GM12878 (cell line): ENCODE measurements at regions not wholly inside any gene's neighbourhood (a gene's known extent, or its start where the extent isn't known, plus 50 kb on each side); places are given as distances from the start of the nearest gene placed in this dataset.

ENCODE experiments used
- ATAC-seq: fragments of 200-7000 bp; cut with Tn5 transposase; 3 replicates; pipeline ENCODE4 v1.9.1; 2020; ENCODE audit warnings: mild to moderate bottlenecking, moderate library complexity
- BruUV-seq: library from RNA; stranded (reverse); fragments of 400-500 nt; replicated peaks from 2 replicates; lab custom pipeline; 2021; lab: Mats Ljungman, UMichigan
- CTCF ChIA-PET: fragments of 300-600 bp; sonication (Branson Sonifier 250); formaldehyde crosslinking; extraction: SDS; loops from one replicate; lab custom pipeline; 2021; ENCODE audit warnings: inconsistent platforms; lab: Yijun Ruan, JAX
- POLR2A ChIA-PET: fragments of 350-600 bp; formaldehyde crosslinking; extraction: SDS; loops from one replicate; lab custom pipeline; 2021; ENCODE audit warnings: inconsistent platforms; lab: Charles Lee
- RAD21 ChIA-PET: fragments of 300-600 bp; sonication (Branson Sonifier 250); formaldehyde crosslinking; loops from one replicate; lab custom pipeline; 2023; ENCODE audit warnings: antibody characterized with exemption; ENCODE audit not compliant: unreplicated experiment; lab: Charles Lee
- SMC1A ChIA-PET: fragments of 300-600 bp; sonication (Branson Sonifier 250); formaldehyde crosslinking; loops from one replicate; lab custom pipeline; 2023; ENCODE audit not compliant: unreplicated experiment, uncharacterized antibody; lab: Charles Lee
- DNase-seq: peaks from one replicate; pipeline ENCODE4 v3.0.0-alpha.2; 2011; ENCODE audit warnings: low read depth, low spot score
- FAIRE-seq: peaks from 3 replicates; lab custom pipeline; 2011; peaks lifted over from hg19 to GRCh38; lab: Jason Lieb, UNC
- H2AFZ ChIP-seq: 2 replicates; pipeline ENCODE4 v1.6.0; 2011; ENCODE audit warnings: low read depth, low read length, control low read depth; ENCODE audit not compliant: control insufficient read depth
- H3K27ac ChIP-seq: 2 replicates; pipeline ENCODE4 v1.5.1; 2011; ENCODE audit warnings: control low read depth; ENCODE audit not compliant: control insufficient read depth, insufficient read depth
- H3K27me3 ChIP-seq, 2 experiments: replicated peaks in 1 of 2; 2 replicates each; pipeline versions ENCODE4 v1.6.0 to v1.6.1; 2011; ENCODE audit warnings: low read length in 1 of 2; ENCODE audit not compliant: control insufficient read depth in 2 of 2, insufficient read depth in 2 of 2
- H3K36me3 ChIP-seq, 2 experiments: 2 replicates each; pipeline ENCODE4 v1.5.1; 2011; ENCODE audit warnings: low read length in 1 of 2; ENCODE audit not compliant: control insufficient read depth in 2 of 2, insufficient read depth in 2 of 2
- H3K4me1 ChIP-seq: 2 replicates; pipeline ENCODE4 v1.6.1; 2011; ENCODE audit warnings: mild to moderate bottlenecking, low read length, moderate library complexity, mixed read lengths; ENCODE audit not compliant: control insufficient read depth, insufficient read depth
- H3K4me2 ChIP-seq: 2 replicates; pipeline ENCODE4 v1.6.0; 2011; ENCODE audit warnings: control low read depth; ENCODE audit not compliant: control insufficient read depth, insufficient read depth
- H3K4me3 ChIP-seq: fragments of 200-600 bp; sonication (generic); 2 replicates; pipeline ENCODE4 v1.5.1; 2016
- H3K79me2 ChIP-seq: 2 replicates; pipeline ENCODE4 v1.6.0; 2011; ENCODE audit warnings: low read length; ENCODE audit not compliant: control insufficient read depth, insufficient read depth
- H3K9ac ChIP-seq: 2 replicates; pipeline ENCODE4 v1.8.0; 2011; ENCODE audit warnings: low read length, control low read depth, mixed read lengths; ENCODE audit not compliant: control insufficient read depth, insufficient read depth
- H3K9me3 ChIP-seq: replicated peaks from 3 replicates; pipeline ENCODE4 v1.5.1; 2011; ENCODE audit warnings: mild to moderate bottlenecking, low read length; ENCODE audit not compliant: control insufficient read depth, insufficient read depth
- H4K20me1 ChIP-seq: 2 replicates; pipeline ENCODE4 v1.6.0; 2011; ENCODE audit not compliant: control insufficient read depth, insufficient read depth
- CREB1 ChIP-seq: IDR thresholded peaks from 2 replicates; pipeline ENCODE4 v1.6.1; 2012; ENCODE audit warnings: low read depth, mild to moderate bottlenecking, inconsistent platforms
- FOS ChIP-seq: IDR thresholded peaks from 3 replicates; pipeline ENCODE4 v1.6.1; 2011; ENCODE audit warnings: borderline replicate concordance; ENCODE audit not compliant: insufficient read length; ENCODE audit errors: extremely low read depth
- IKZF1 ChIP-seq: fragments of 450-650 bp; conservative IDR thresholded peaks from 2 replicates; pipeline ENCODE4 v1.6.1; 2017; ENCODE audit warnings: antibody characterized with exemption, mild to moderate bottlenecking
- KDM1A ChIP-seq: fragments of 200-600 bp; sonication (generic); IDR thresholded peaks from 2 replicates; pipeline ENCODE4 v1.6.1; 2016; ENCODE audit warnings: borderline replicate concordance
- LARP7 ChIP-seq: fragments of 450-650 bp; IDR thresholded peaks from 2 replicates; pipeline ENCODE4 v1.6.1; 2017; ENCODE audit warnings: mild to moderate bottlenecking
- MAX ChIP-seq: IDR thresholded peaks from 2 replicates; pipeline ENCODE4 v1.6.1; 2012; ENCODE audit warnings: low read depth, low read length, improper control_type of control experiment
- MTA2 ChIP-seq: fragments of 450-650 bp; IDR thresholded peaks from 2 replicates; pipeline ENCODE4 v1.6.1; 2016; ENCODE audit warnings: low read depth, mild to moderate bottlenecking, moderate library complexity
- MYB ChIP-seq: fragments of 150-350 bp; IDR thresholded peaks from 2 replicates; pipeline ENCODE4 v1.6.1; 2014; ENCODE audit warnings: mild to moderate bottlenecking, low read depth, low read length, borderline replicate concordance
- MYC ChIP-seq: IDR thresholded peaks from 2 replicates; pipeline ENCODE4 v1.6.1; 2011; ENCODE audit warnings: mild to moderate bottlenecking, low read length, moderate library complexity, inconsistent platforms; ENCODE audit not compliant: insufficient read depth, insufficient replicate concordance, insufficient read length, severe bottlenecking
- PAX8 ChIP-seq: fragments of 450-650 bp; IDR thresholded peaks from 2 replicates; pipeline ENCODE4 v1.6.1; 2017; ENCODE audit warnings: mild to moderate bottlenecking, moderate library complexity
- SIN3A ChIP-seq: IDR thresholded peaks from 2 replicates; pipeline ENCODE4 v1.6.1; 2012; ENCODE audit warnings: low read depth, low read length, improper control_type of control experiment
- SIX5 ChIP-seq: IDR thresholded peaks from 2 replicates; pipeline ENCODE4 v1.6.1; 2011; ENCODE audit warnings: mild to moderate bottlenecking, low read depth, low read length, moderate library complexity; ENCODE audit not compliant: severe bottlenecking
- SRF ChIP-seq, 2 experiments: IDR thresholded peaks; 2 replicates each; pipeline ENCODE4 v1.6.1; 2011; ENCODE audit warnings: low read depth in 2 of 2, low read length in 2 of 2, mild to moderate bottlenecking in 1 of 2, moderate library complexity in 1 of 2
- STAT1 ChIP-seq: fragments of 450-650 bp; conservative IDR thresholded peaks from 2 replicates; pipeline ENCODE4 v1.6.1; 2014; ENCODE audit warnings: antibody characterized with exemption, mild to moderate bottlenecking
- ZBTB11 ChIP-seq: fragments of 450-650 bp; formaldehyde crosslinking; IDR thresholded peaks from 2 replicates; pipeline ENCODE4 v1.5.0; 2022; ENCODE audit warnings: mild to moderate bottlenecking, missing genetic modification characterization
- ZBTB4 ChIP-seq: fragments of 450-650 bp; formaldehyde crosslinking; IDR thresholded peaks from 2 replicates; pipeline ENCODE4 v1.4.0; 2022; ENCODE audit warnings: mild to moderate bottlenecking, moderate library complexity
- ZNF24 ChIP-seq: fragments of 450-650 bp; IDR thresholded peaks from 2 replicates; pipeline ENCODE4 v1.6.1; 2017; ENCODE audit warnings: antibody characterized with exemption, mild to moderate bottlenecking
- WGBS: methylation state at CpG from one replicate; pipeline ENCODE4 v1.1.6; 2016; ENCODE audit warnings: low lambda C conversion rate; ENCODE audit not compliant: insufficient replicate concordance, insufficient coverage; ENCODE audit errors: missing lambda C conversion rate; 5-methylcytosine and 5-hydroxymethylcytosine counted together
- in situ Hi-C: fragments of 300-500 bp; cut with MboI; formaldehyde crosslinking; loops from 9 replicates; pipeline ENCODE4 v1.14.3; 2018; ENCODE audit warnings: mixed read lengths
- intact Hi-C: fragments of 100-400 bp; cut with micrococcal nuclease; formaldehyde crosslinking; loops from one replicate; pipeline ENCODE4 v1.14.2; 2022; ENCODE audit not compliant: unreplicated experiment

GRCh38 chr13:50701469-50701868 is 142.0 kb downstream of the DLEU7 start (continued):
- TF ChIP-seq SIX5 = no peak
- TF ChIP-seq MYB = no peak
- TF ChIP-seq MYC = no peak

GRCh38 chr13:50706505-50706904 is 137.0 kb downstream of the DLEU7 start:
- no peak for FAIRE-seq
- intact Hi-C loops = no loop called here
- no peak overlapping the region for H3K4me3 ChIP-seq
- CTCF ChIA-PET = no interaction called here
- TF ChIP-seq STAT1 = no peak
- TF ChIP-seq FOS = no peak
- TF ChIP-seq PAX8 = no peak
- no peak for TF ChIP-seq KDM1A
- TF ChIP-seq ZBTB11 (CRISPR knock-in tag) = no peak
- TF ChIP-seq SIN3A = no peak
- TF ChIP-seq SRF (IDR thresholded peaks at IDR 0.05; ENCODE audit: low read depth in 2 of 2, low read length in 2 of 2) = no peak
- no peak for TF ChIP-seq MTA2
- TF ChIP-seq CREB1 = no peak
- TF ChIP-seq IKZF1 = no peak
- TF ChIP-seq MAX = no peak
- no peak for TF ChIP-seq ZNF24
- no peak for TF ChIP-seq ZBTB4
- no peak for TF ChIP-seq LARP7
- TF ChIP-seq, all 136 proteins: peak for 0
- Histone ChIP-seq H3K4me1 (no peaks in the 10 kb centered on the region), H4K20me1 (no peaks in the 10 kb centered on the region), H3K27ac (no peak overlapping the region), H3K79me2 (no peaks in the 10 kb centered on the region), H3K27me3 (no peaks in the 10 kb centered on the region), H3K9me3 (no peaks in the 10 kb centered on the region), H3K9ac (no peak overlapping the region), H3K36me3 (no peaks in the 10 kb centered on the region), H2AFZ (no peak overlapping the region), H3K4me2 (no peak overlapping the region)
- POLR2A ChIA-PET = no interaction called here
- in situ Hi-C loops = no loop called here
- RAD21 ChIA-PET = no interaction called here
- SMC1A ChIA-PET = interaction anchor here (0.6 kb wide), 1 partner anchor 94 kb away, joined by 4 read pairs; no protein-coding TSS in a partner anchor
- 78% methylated on average over 2 of the region's 2 CpGs for WGBS
- no peak for DNase-seq
- ATAC-seq = no peak
- BruUV-seq = no TSS peak
